HG02588 (cell line): ENCODE measurements at regions not wholly inside any gene's neighbourhood (a gene's known extent, or its start where the extent isn't known, plus 50 kb on each side); places are given as distances from the start of the nearest gene placed in this dataset.
"Not testable (repeated sequence)": the region's sequence is repeated elsewhere in the genome, so short reads cannot be mapped to it uniquely, and the experiment has no call there.

Source experiments
- ATAC-seq: cut with Tn5 transposase; IDR thresholded peaks from one replicate; pipeline ENCODE4 v1.9.1; 2021; ENCODE audit warnings: mild to moderate bottlenecking, moderate library complexity; ENCODE audit not compliant: unreplicated experiment

- no peak for ATAC-seq
These were observed 145.1 kb upstream of the NYAP2 start for GRCh38 chr2:225254363-225254762.

DNA sequence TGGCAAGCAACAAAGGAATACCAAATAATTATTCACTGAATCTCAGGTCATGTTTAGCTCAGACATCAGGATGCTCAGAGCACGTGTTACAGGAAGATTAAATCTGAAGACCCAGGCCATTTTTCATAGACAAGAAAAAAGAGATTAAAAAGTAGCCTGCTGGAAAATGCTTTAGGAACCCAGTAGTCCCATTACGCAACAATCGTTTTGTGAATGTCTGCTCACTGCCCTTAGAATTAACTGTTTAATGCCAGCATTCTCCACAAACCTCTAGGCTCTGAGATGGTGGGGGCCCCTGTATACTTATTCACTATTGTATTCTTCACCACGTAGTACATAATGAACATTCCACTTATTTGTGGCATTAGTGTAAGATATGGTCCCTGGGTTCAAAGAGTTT, 154.6 kb upstream of the NYAP2 start:
- no peak for ATAC-seq

DNA sequence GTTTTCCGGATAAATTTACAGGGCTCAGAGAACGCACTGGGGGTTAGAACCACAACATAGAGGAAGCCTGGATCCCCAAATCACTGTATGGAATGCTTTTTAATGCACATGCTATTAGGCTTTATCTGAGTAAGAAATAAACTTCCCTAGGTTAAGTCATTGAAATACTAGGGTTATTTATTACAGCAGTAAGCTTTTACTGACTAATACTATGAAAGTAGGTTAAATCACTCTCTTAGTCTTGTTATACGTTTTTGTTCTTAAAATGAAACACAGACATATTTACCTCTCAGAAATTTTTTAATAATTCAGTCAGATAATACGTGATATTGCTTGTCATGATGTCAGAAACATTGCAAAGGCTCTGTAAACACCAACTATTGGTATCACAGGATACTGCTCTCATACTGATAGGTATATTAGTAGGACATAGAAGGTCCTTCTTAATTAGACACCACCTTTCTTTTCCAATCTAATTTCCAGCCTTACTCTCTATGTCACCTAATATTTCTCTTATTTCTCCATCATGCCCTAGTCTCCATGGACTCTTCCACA, 162.7 kb upstream of the NYAP2 start:
- ATAC-seq, result no peak

DNA sequence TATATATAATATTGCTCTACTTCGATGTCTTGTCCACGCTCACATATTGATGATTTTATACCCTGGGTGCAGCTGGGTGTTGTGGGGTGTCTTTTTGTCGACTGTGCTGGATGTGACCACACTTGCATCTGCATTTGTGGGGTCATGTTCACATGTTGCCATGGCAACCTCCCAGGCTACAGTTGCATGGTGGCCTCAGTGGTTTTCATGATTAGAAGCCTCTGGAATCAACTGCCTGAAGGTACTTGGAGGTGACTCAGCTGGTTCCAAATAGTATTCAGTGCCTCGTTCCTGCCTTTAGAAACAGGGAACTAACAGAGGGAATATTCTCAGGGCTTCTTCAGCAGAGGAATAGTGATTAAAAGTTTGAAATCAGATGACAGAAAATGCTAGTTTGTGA, 166.3 kb upstream of the NYAP2 start:
- no peak for ATAC-seq

- ATAC-seq, result no peak
These were observed 167.6 kb upstream of the NYAP2 start for GRCh38 chr2:225231900-225232299.

GRCh38 chr2:225229346-225229745, 170.2 kb upstream of the NYAP2 start:
- ATAC-seq, result not testable (repeated sequence)

DNA sequence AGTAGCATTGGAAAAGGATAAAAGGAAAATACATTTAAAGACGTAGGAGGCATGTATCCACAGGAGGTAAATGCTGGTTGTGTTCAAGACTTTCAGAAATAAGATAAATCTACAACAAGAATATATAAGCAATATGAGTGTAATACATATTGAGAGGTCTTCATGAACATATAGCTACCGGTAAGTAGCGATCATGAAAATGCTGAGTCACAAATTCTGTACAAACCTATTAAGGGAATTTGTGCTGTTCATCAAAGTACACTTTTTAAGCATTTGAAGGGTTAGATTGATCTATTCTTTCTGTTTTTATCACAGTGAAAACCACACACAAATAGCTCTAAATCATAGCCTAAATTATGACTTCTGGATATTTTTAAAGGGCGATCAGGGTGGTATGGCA, 173.1 kb upstream of the NYAP2 start:
- ATAC-seq, result no peak

- ATAC-seq, result no peak
These were observed 176.2 kb upstream of the NYAP2 start for GRCh38 chr2:225223301-225223700.

DNA sequence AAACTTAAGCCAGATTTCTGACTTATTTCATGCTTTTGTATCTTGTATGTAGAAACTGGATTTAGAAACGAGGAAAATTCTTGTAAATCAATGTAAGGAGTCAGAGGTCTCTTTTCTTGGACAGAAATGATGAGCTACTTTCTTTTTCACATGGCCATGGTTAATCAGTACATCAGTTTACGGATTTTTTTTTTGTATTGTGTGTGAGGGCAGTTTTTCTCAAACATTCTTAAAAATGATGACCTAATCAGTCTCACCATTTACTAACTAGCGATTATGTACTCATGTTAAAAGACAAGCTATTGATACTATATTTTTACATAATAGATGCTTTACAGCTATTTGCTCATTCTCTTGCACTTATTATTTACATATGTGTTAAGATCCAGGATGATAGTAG, 165.2 kb upstream of the DOCK10 start:
- no peak for ATAC-seq

- ATAC-seq, result no peak
These were observed 164.8 kb upstream of the DOCK10 start for GRCh38 chr2:225207043-225207442.

DNA sequence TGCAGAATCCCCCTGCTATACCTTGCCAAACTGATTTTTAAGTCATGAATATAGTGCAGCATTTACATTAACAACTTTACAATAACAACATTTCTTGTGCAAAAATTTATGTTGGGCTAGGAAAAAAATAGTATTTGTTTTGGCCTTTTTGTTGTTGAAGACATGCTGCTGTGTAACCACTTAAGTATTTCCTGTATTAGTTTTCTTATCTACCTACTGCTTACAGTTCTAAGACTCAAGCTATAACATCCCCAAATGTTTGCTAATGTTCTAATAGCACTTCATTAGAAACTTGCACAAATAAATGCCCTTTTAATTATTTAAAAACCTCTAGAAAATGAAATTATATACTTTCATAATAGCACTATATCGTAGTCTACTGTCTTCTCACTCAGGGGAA, 154.3 kb upstream of the DOCK10 start:
- no peak for ATAC-seq

- no peak for ATAC-seq
These were observed 150.6 kb upstream of the DOCK10 start for GRCh38 chr2:225192869-225193268.

- ATAC-seq, result no peak
These were observed 148.7 kb upstream of the DOCK10 start for GRCh38 chr2:225190987-225191386.

GRCh38 chr2:225184948-225185347, 142.7 kb upstream of the DOCK10 start:
- no peak for ATAC-seq

GRCh38 chr2:225182126-225182525, 139.9 kb upstream of the DOCK10 start:
- ATAC-seq, result no peak

DNA sequence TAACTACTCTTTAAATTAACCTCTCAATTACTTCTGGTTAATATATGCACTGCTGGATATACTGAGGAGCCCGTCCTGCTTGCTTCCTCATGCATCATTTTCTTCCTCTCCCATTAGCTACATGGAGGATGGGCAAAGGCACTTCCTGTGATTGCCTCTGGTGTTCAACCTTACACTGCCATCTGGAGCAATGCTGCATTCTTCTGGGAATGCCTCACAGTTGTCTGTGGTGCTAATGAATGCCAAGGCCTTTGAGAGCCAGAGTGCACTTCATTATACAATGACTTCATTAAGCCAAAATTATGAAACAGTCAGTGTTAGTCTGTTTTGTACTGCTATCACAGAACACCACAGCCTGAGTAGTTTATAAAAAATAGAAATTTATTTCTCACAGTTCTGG, 134.8 kb upstream of the DOCK10 start:
- ATAC-seq, result no peak

GRCh38 chr2:225173909-225174308, 131.6 kb upstream of the DOCK10 start:
- ATAC-seq, result no peak

- no peak for ATAC-seq
These were observed 129.1 kb upstream of the DOCK10 start for GRCh38 chr2:225171350-225171749.

DNA sequence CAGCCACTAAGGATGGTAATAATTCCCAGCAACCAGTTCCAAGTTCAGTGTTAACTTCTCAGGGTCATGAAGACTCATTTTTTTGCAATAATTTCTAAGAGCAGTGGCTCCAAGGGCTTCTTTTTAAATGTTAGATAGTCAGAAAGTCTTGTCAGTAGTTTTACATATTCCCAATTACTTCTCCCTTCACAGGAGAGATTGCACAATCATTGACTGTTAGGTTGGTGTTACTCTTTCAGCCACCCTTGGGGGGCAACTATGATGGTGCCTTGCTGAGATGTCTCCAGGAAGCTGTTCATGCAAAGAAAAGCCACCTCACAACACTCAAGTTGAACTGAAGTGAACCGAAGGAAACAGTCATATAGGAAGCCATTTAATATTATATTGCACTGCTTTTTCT, 127.9 kb upstream of the DOCK10 start:
- no peak for ATAC-seq

- ATAC-seq, result no peak
These were observed 127.1 kb upstream of the DOCK10 start for GRCh38 chr2:225169396-225169795.

DNA sequence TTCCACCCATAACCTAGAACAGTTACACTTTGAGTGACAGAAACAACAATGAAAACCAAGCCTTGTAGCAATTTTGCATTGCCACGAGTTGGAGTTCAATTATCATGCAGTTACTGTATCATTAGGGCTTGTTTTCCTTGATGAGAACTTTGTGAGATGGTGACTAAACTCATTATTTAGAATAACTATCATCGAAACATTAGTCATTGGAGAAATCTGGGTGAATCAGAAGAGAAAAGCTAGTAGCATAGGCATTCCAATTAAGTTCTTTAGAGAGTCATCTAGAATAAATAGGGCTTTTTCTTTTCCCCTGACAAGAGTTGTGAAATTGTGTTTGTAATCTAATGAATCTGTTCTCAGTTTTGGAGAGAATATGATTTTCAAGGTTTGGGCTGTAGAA, 122.8 kb upstream of the DOCK10 start:
- ATAC-seq, result no peak

DNA sequence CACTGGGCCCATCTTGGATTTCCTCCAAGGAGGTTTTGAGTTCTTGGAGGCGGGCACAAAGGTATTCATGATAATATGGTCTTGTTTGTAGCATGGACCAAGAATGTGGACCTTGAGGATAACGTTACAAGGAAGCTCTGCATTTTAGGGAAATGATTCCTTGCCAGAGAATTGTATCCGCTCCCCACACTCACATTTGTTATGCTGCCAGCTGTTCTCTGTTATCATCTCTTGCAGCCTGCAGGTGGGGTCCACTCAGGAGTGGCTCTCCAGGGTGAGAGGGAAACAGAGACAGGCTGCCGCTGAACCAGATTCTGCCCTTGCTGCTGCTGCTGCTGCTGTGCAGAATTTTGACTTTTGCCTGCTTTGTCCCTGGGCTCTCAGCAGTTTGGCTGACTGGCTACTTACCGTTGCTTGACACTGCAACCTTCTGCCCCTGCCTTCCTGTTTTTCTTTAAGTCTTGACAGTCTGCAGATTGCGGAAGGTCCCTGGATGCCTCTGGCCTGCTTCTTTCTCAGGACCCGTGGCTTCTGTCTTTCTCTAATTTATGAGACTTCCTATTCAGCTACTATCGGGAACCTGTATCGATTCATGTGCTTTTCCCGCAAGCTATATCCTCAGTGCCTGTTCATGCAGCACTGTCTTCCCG, 122.3 kb upstream of the DOCK10 start:
- no peak for ATAC-seq

- no peak for ATAC-seq
These were observed 116.1 kb upstream of the DOCK10 start for GRCh38 chr2:225158360-225158759.
